Osteoblast (primary cell): ENCODE measurements at regions not wholly inside any gene's neighbourhood (a gene's known extent, or its start where the extent isn't known, plus 50 kb on each side); places are given as distances from the start of the nearest gene placed in this dataset.

Experiments
- DNase-seq: peaks from one replicate; pipeline ENCODE4 v3.0.0; 2011; ENCODE audit warnings: low spot score, mixed read lengths; ENCODE audit not compliant: insufficient read length; ENCODE audit errors: missing footprints
- H2AFZ ChIP-seq: 2 replicates; pipeline ENCODE4 v1.6.0; 2011; ENCODE audit warnings: mild to moderate bottlenecking, low read length
- H3K27ac ChIP-seq: 2 replicates; pipeline ENCODE4 v1.5.1; 2011; ENCODE audit warnings: mild to moderate bottlenecking, low read depth, low read length, moderate library complexity
- H3K27me3 ChIP-seq: 2 replicates; pipeline ENCODE4 v1.6.0; 2012; ENCODE audit warnings: mild to moderate bottlenecking, control low read depth, inconsistent platforms, low read length, moderate library complexity; ENCODE audit not compliant: insufficient read depth
- H3K36me3 ChIP-seq: 2 replicates; pipeline ENCODE4 v1.5.1; 2011; ENCODE audit warnings: mild to moderate bottlenecking, low read length, control low read depth, moderate library complexity; ENCODE audit not compliant: insufficient read depth
- H3K4me1 ChIP-seq: 2 replicates; pipeline ENCODE4 v1.5.1; 2011; ENCODE audit warnings: mild to moderate bottlenecking, low read length, control low read depth, moderate library complexity; ENCODE audit not compliant: insufficient read depth
- H3K4me2 ChIP-seq: 2 replicates; pipeline ENCODE4 v1.6.0; 2011; ENCODE audit warnings: mild to moderate bottlenecking, low read length; ENCODE audit not compliant: insufficient read depth
- H3K4me3 ChIP-seq: fragments of 200-600 bp; sonication (generic); 3 replicates; pipeline ENCODE4 v1.5.1; 2012; ENCODE audit warnings: mild to moderate bottlenecking, low read length, inconsistent platforms; ENCODE audit not compliant: insufficient read depth
- H3K79me2 ChIP-seq: 2 replicates; pipeline ENCODE4 v1.6.0; 2012; ENCODE audit warnings: mild to moderate bottlenecking, low read length, control low read depth, inconsistent platforms; ENCODE audit not compliant: insufficient read depth
- H3K9me3 ChIP-seq: 2 replicates; pipeline ENCODE4 v1.5.1; 2011; ENCODE audit warnings: low read depth, low read length, control low read depth
- H4K20me1 ChIP-seq: 2 replicates; pipeline ENCODE4 v1.6.0; 2012; ENCODE audit warnings: mild to moderate bottlenecking, low read length, control low read depth; ENCODE audit not compliant: insufficient read depth
- CTCF ChIP-seq: IDR thresholded peaks from 2 replicates; pipeline ENCODE4 v1.5.1; 2011; ENCODE audit warnings: mild to moderate bottlenecking, low read depth, low read length, moderate library complexity; ENCODE audit errors: extremely low read depth

GRCh38 chr9:89548071-89548638 is 50.2 kb upstream of the SEMA4D start:
- H3K27me3 ChIP-seq = no peaks in the 10 kb centered on the region
- DNase-seq = no peak
- H4K20me1 ChIP-seq = no peaks in the 10 kb centered on the region
- H3K4me1 ChIP-seq = no peaks in the 10 kb centered on the region
- H3K27ac ChIP-seq = no peak overlapping the region
- no peak overlapping the region for H3K4me3 ChIP-seq
- H3K9me3 ChIP-seq = no peaks in the 10 kb centered on the region
- no peak for TF ChIP-seq CTCF
- no peak overlapping the region for H3K4me2 ChIP-seq
- H2AFZ ChIP-seq = no peak overlapping the region
- H3K79me2 ChIP-seq = no peaks in the 10 kb centered on the region
- H3K36me3 ChIP-seq = no peaks in the 10 kb centered on the region
